GM12891 (cell line): ENCODE measurements at regions not wholly inside any gene's neighbourhood (a gene's known extent, or its start where the extent isn't known, plus 50 kb on each side); places are given as distances from the start of the nearest gene placed in this dataset.

Experiments used
- POLR2A ChIP-seq: IDR thresholded peaks from 2 replicates; pipeline ENCODE4 v1.6.1; 2011; ENCODE audit warnings: low read depth, low read length, control low read depth
- TAF1 ChIP-seq: IDR thresholded peaks from 2 replicates; pipeline ENCODE4 v1.6.1; 2011; ENCODE audit warnings: low read depth, low read length, control low read depth

- TF ChIP-seq POLR2A = no peak
- TF ChIP-seq TAF1 = no peak
These were observed 205.2 kb upstream of the ADCY2 start for GRCh38 chr5:7190712-7191250.
